SK-N-SH (cell line): ENCODE measurements at regions not wholly inside any gene's neighbourhood (a gene's known extent, or its start where the extent isn't known, plus 50 kb on each side); places are given as distances from the start of the nearest gene placed in this dataset.

ENCODE experiments used
- CTCF ChIA-PET: fragments of 300-600, 350-600 bp; formaldehyde crosslinking; extraction: SDS; loops from one replicate; lab custom pipeline; 2021; lab: Yijun Ruan, JAX
- POLR2A ChIA-PET: fragments of 350-600 bp; sonication (Branson Sonifier 250); formaldehyde crosslinking; extraction: SDS; loops from one replicate; lab custom pipeline; 2020; ENCODE audit warnings: antibody characterized with exemption, inconsistent platforms; lab: Yijun Ruan, JAX
- DNase-seq: peaks from one replicate; pipeline ENCODE4 v3.0.0; 2012
- H2AFZ ChIP-seq: fragments of 200-600 bp; sonication (generic); 2 replicates; pipeline ENCODE4 v1.8.1; 2016; ENCODE audit warnings: antibody characterized with exemption, mild to moderate bottlenecking, low read depth
- H3F3A ChIP-seq: fragments of 200-600 bp; sonication (generic); replicated peaks from 2 replicates; pipeline ENCODE3; 2016; ENCODE audit warnings: antibody characterized with exemption, mild to moderate bottlenecking; ENCODE audit not compliant: insufficient read depth
- H3K27ac ChIP-seq, 2 experiments: fragments of 200-500 bp in 1 of 2; fragments of 200-600 bp in 1 of 2; sonication (Bioruptor generic) in 1 of 2; sonication (generic), shearing (Covaris generic) in 1 of 2; 2 replicates each; pipeline versions ENCODE4 v1.5.1 to v1.6.1; 2014 to 2016; ENCODE audit warnings: low read depth in 2 of 2, inconsistent platforms in 1 of 2, low read length in 1 of 2, mild to moderate bottlenecking in 1 of 2, mixed read lengths in 1 of 2
- H3K27me3 ChIP-seq: fragments of 200-600 bp; sonication (generic), shearing (Covaris generic); 2 replicates; pipeline ENCODE4 v1.6.1; 2016; ENCODE audit warnings: mixed run types; ENCODE audit not compliant: insufficient read depth
- H3K36me3 ChIP-seq, 2 experiments: fragments of 200-500 bp in 1 of 2; fragments of 200-600 bp in 1 of 2; sonication (Bioruptor generic) in 1 of 2; sonication (generic) in 1 of 2; replicated peaks in 1 of 2; 2 replicates each; pipeline versions ENCODE3 to v1.5.1; 2014 to 2016; ENCODE audit warnings: low read length in 1 of 2, mild to moderate bottlenecking in 1 of 2; ENCODE audit not compliant: insufficient read depth in 2 of 2, control insufficient read depth in 1 of 2
- H3K4me1 ChIP-seq, 2 experiments: fragments of 200-500 bp in 1 of 2; fragments of 200-600 bp in 1 of 2; sonication (Bioruptor generic) in 1 of 2; sonication (generic), shearing (Covaris generic) in 1 of 2; 2 replicates each; pipeline versions ENCODE4 v1.5.1 to v1.6.1; 2014 to 2016; ENCODE audit warnings: low read depth in 1 of 2, low read length in 1 of 2, mixed run types in 1 of 2; ENCODE audit not compliant: insufficient read depth in 2 of 2, control insufficient read depth in 1 of 2
- H3K4me2 ChIP-seq: fragments of 200-600 bp; sonication (generic), shearing (Covaris generic); 2 replicates; pipeline ENCODE4 v1.6.1; 2017; ENCODE audit warnings: mixed run types
- H3K4me3 ChIP-seq, 2 experiments: fragments of 200-500 bp in 1 of 2; fragments of 200-600 bp in 1 of 2; sonication (Bioruptor generic) in 1 of 2; sonication (generic), shearing (Covaris generic) in 1 of 2; 2 replicates each; pipeline versions ENCODE4 v1.5.1 to v1.8.1; 2014 to 2016; ENCODE audit warnings: low read depth in 2 of 2, inconsistent platforms in 1 of 2, low read length in 1 of 2, mild to moderate bottlenecking in 1 of 2, mixed read lengths in 1 of 2, moderate library complexity in 1 of 2
- H3K79me2 ChIP-seq: fragments of 200-600 bp; sonication (generic); 2 replicates; pipeline ENCODE4 v1.8.1; 2017; ENCODE audit warnings: mild to moderate bottlenecking; ENCODE audit not compliant: insufficient read depth
- H3K9ac ChIP-seq: fragments of 200-600 bp; sonication (generic); 2 replicates; pipeline ENCODE4 v1.6.1; 2017; ENCODE audit warnings: mixed run types
- H3K9me2 ChIP-seq: fragments of 200-600 bp; sonication (generic); 2 replicates; pipeline ENCODE4 v1.6.1; 2017; ENCODE audit warnings: mixed run types
- H3K9me3 ChIP-seq: fragments of 200-600 bp; sonication (generic); 2 replicates; pipeline ENCODE4 v1.6.1; 2017; ENCODE audit warnings: mixed run types, mild to moderate bottlenecking, moderate library complexity
- H4K20me1 ChIP-seq: fragments of 200-600 bp; sonication (generic); 2 replicates; pipeline ENCODE4 v1.6.1; 2017; ENCODE audit warnings: mild to moderate bottlenecking, mixed run types; ENCODE audit not compliant: insufficient read depth
- CHD2 ChIP-seq: fragments of 150-350 bp; IDR thresholded peaks from 2 replicates; pipeline ENCODE4 v1.6.1; 2018; ENCODE audit warnings: low read length; ENCODE audit not compliant: partially characterized antibody
- CTCF ChIP-seq: fragments of 200-600 bp; sonication (generic); IDR thresholded peaks from 2 replicates; pipeline ENCODE4 v1.6.1; 2017; ENCODE audit warnings: antibody characterized with exemption, mild to moderate bottlenecking, moderate library complexity
- GATA2 ChIP-seq: sonication (generic); formaldehyde crosslinking; IDR thresholded peaks from 2 replicates; pipeline ENCODE4 v1.5.0; 2020; ENCODE audit warnings: mild to moderate bottlenecking, missing genetic modification reagents
- JUND ChIP-seq: IDR thresholded peaks from 2 replicates; pipeline ENCODE4 v1.4.0; 2012
- MXI1 ChIP-seq: IDR thresholded peaks from 2 replicates; pipeline ENCODE4 v1.6.1; 2012; ENCODE audit warnings: mild to moderate bottlenecking, low read depth, low read length, improper control_type of control experiment
- NFIC ChIP-seq: IDR thresholded peaks from 2 replicates; pipeline ENCODE4 v1.4.0; 2012; ENCODE audit warnings: borderline replicate concordance
- NRF1 ChIP-seq: IDR thresholded peaks from 2 replicates; pipeline ENCODE4 v1.6.1; 2012; ENCODE audit warnings: low read depth, mild to moderate bottlenecking, low read length
- RAD21 ChIP-seq: IDR thresholded peaks from 2 replicates; pipeline ENCODE4 v1.6.1; 2012; ENCODE audit warnings: mild to moderate bottlenecking, low read length
- RCOR1 ChIP-seq: fragments of 150-350 bp; IDR thresholded peaks from 2 replicates; pipeline ENCODE4 v1.6.1; 2017; ENCODE audit warnings: antibody characterized with exemption, low read length
- RFX5 ChIP-seq: IDR thresholded peaks from 2 replicates; pipeline ENCODE4 v1.6.1; 2012; ENCODE audit warnings: mild to moderate bottlenecking, improper control_type of control experiment, low read length
- RXRA ChIP-seq: IDR thresholded peaks from 2 replicates; pipeline ENCODE4 v1.4.0; 2012; ENCODE audit warnings: low read depth, mild to moderate bottlenecking, borderline replicate concordance
- SMC3 ChIP-seq: IDR thresholded peaks from 2 replicates; pipeline ENCODE4 v1.6.1; 2012; ENCODE audit warnings: low read depth, low read length, improper control_type of control experiment
- TAF1 ChIP-seq: IDR thresholded peaks from 2 replicates; pipeline ENCODE4 v1.6.1; 2012; ENCODE audit warnings: low read depth, mild to moderate bottlenecking, low read length, moderate library complexity, borderline replicate concordance
- TCF12 ChIP-seq: IDR thresholded peaks from 2 replicates; pipeline ENCODE4 v1.4.0; 2012
- WGBS: methylation state at CpG from one replicate; pipeline ENCODE4 v1.1.6; 2017; ENCODE audit warnings: low lambda C conversion rate; 5-methylcytosine and 5-hydroxymethylcytosine counted together
- TF ChIP-seq, protein P1 (sequence below): IDR thresholded peaks from 2 replicates; pipeline ENCODE4 v1.6.1; 2012; ENCODE audit warnings: mild to moderate bottlenecking, low read depth, low read length, moderate library complexity
- TF ChIP-seq, protein P2 (sequence below): IDR thresholded peaks from 2 replicates; pipeline ENCODE4 v1.4.0; 2012; ENCODE audit warnings: low read depth, borderline replicate concordance

- H3K4me3 ChIP-seq, result peak overlapping the region in 1 of 2 experiments; percentile 26; a peak in 1 of 4 replicates
- ChIA-PET CTCF (interaction anchor here (0.7 to 7.2 kb wide), 25 partner anchors 9 to 393 kb away, joined by 3 to 69 read pairs (median 4); no protein-coding TSS in a partner anchor), POLR2A (no interaction called here)
- H4K20me1 ChIP-seq, result no peaks in the 10 kb centered on the region
- H2AFZ ChIP-seq, result no peak overlapping the region
- H3K9me3 ChIP-seq, result no peaks in the 10 kb centered on the region
- no peaks in the 10 kb centered on the region for H3K4me1 ChIP-seq
- H3K79me2 ChIP-seq, result no peaks in the 10 kb centered on the region
- no peaks in the 10 kb centered on the region; the same call in 1 of the 2 replicates for H3K27me3 ChIP-seq
- no peak overlapping the region for H3K27ac ChIP-seq
- DNase-seq, result peak; percentile 63
- H3K36me3 ChIP-seq, result no peaks in the 10 kb centered on the region
- no peaks in the 10 kb centered on the region for H3K9me2 ChIP-seq
- no peak for TF ChIP-seq GATA2 (CRISPR knock-in tag)
- TF ChIP-seq CTCF, result peak; percentile 54
- TF ChIP-seq SMC3, result peak; percentile 52
- TF ChIP-seq RFX5, result no peak
- no peak for TF ChIP-seq MXI1
- no peak for TF ChIP-seq TAF1
- peak; percentile 79 for TF ChIP-seq RAD21
- no peak for TF ChIP-seq CHD2
- TF ChIP-seq, protein P1, sequence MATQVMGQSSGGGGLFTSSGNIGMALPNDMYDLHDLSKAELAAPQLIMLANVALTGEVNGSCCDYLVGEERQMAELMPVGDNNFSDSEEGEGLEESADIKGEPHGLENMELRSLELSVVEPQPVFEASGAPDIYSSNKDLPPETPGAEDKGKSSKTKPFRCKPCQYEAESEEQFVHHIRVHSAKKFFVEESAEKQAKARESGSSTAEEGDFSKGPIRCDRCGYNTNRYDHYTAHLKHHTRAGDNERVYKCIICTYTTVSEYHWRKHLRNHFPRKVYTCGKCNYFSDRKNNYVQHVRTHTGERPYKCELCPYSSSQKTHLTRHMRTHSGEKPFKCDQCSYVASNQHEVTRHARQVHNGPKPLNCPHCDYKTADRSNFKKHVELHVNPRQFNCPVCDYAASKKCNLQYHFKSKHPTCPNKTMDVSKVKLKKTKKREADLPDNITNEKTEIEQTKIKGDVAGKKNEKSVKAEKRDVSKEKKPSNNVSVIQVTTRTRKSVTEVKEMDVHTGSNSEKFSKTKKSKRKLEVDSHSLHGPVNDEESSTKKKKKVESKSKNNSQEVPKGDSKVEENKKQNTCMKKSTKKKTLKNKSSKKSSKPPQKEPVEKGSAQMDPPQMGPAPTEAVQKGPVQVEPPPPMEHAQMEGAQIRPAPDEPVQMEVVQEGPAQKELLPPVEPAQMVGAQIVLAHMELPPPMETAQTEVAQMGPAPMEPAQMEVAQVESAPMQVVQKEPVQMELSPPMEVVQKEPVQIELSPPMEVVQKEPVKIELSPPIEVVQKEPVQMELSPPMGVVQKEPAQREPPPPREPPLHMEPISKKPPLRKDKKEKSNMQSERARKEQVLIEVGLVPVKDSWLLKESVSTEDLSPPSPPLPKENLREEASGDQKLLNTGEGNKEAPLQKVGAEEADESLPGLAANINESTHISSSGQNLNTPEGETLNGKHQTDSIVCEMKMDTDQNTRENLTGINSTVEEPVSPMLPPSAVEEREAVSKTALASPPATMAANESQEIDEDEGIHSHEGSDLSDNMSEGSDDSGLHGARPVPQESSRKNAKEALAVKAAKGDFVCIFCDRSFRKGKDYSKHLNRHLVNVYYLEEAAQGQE, result no peak
- H3K9ac ChIP-seq, result no peak overlapping the region
- WGBS, result 39% methylated on average over 7 of the region's 7 CpGs
- H3F3A ChIP-seq, result no peaks in the 10 kb centered on the region
- no peak overlapping the region for H3K4me2 ChIP-seq
Observed at GRCh38 chr14:95609398-95609990, 74.6 kb downstream of the GLRX5 start.

DNA sequence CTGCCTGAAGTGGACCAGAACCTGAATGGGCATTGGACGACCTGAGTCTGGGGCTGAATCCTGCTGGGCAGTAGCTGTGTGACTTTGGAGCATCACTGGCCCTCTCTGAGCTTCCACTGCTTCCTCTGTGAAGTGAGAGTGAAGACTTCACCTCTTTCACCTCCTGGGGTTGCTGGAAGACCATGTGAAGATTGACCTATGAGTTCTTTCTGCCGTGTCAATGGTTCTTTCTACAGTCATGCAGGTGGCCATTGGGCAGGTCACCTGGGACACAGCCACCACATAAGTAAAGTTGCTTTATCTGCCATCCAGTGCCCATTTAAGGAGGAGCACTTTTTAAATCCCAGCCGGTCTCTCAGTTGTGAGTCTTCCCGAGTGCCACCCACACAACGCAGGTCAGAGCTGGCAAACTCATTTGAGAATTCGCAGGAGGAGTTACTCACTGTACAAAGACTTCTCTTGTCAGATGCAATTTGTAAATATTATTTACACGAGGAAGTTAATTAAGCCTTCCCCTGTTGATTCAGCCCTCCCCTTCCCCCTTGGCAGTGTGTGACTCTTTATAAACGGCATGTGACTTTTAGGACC lies 74.8 kb upstream of the TCL1B start:
- no peak overlapping the region for H3K4me3 ChIP-seq
- H3K4me2 ChIP-seq, result no peak overlapping the region
- H3K9me3 ChIP-seq, result no peaks in the 10 kb centered on the region
- no peak overlapping the region for H3K9ac ChIP-seq
- no peaks in the 10 kb centered on the region for H3K4me1 ChIP-seq
- H3K27ac ChIP-seq, result no peak overlapping the region
- H3K79me2 ChIP-seq, result no peaks in the 10 kb centered on the region
- DNase-seq, result no peak
- 14% methylated on average over 7 of the region's 8 CpGs for WGBS
- no peaks in the 10 kb centered on the region for H3K36me3 ChIP-seq
- ChIA-PET POLR2A (no interaction called here), CTCF (interaction anchor here (0.9 to 7.2 kb wide), 3 partner anchors 162 to 382 kb away, joined by 4 to 69 read pairs (median 17); no protein-coding TSS in a partner anchor)
- H3K9me2 ChIP-seq, result no peaks in the 10 kb centered on the region
- H4K20me1 ChIP-seq, result no peaks in the 10 kb centered on the region
- H3K27me3 ChIP-seq, result no peaks in the 10 kb centered on the region; the same call in 1 of the 2 replicates
- H2AFZ ChIP-seq, result no peak overlapping the region
- H3F3A ChIP-seq, result no peaks in the 10 kb centered on the region
- TF ChIP-seq JUND (no peak), NRF1 (no peak), TCF12 (no peak), RCOR1 (no peak), NFIC (no peak), RXRA (no peak)
- TF ChIP-seq, protein P2, sequence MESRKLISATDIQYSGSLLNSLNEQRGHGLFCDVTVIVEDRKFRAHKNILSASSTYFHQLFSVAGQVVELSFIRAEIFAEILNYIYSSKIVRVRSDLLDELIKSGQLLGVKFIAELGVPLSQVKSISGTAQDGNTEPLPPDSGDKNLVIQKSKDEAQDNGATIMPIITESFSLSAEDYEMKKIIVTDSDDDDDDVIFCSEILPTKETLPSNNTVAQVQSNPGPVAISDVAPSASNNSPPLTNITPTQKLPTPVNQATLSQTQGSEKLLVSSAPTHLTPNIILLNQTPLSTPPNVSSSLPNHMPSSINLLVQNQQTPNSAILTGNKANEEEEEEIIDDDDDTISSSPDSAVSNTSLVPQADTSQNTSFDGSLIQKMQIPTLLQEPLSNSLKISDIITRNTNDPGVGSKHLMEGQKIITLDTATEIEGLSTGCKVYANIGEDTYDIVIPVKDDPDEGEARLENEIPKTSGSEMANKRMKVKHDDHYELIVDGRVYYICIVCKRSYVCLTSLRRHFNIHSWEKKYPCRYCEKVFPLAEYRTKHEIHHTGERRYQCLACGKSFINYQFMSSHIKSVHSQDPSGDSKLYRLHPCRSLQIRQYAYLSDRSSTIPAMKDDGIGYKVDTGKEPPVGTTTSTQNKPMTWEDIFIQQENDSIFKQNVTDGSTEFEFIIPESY, result no peak
- TF ChIP-seq, protein P1, result no peak
